Ishikawa (cell line): ENCODE measurements at regions not wholly inside any gene's neighbourhood (a gene's known extent, or its start where the extent isn't known, plus 50 kb on each side); places are given as distances from the start of the nearest gene placed in this dataset.

ENCODE experiments used
- CEBPB ChIP-seq: IDR thresholded peaks from 2 replicates; pipeline ENCODE4 v1.6.1; 2012
- CREB1 ChIP-seq: IDR thresholded peaks from 2 replicates; pipeline ENCODE4 v1.6.1; 2012; ENCODE audit warnings: low read depth
- EGR1 ChIP-seq: IDR thresholded peaks from 2 replicates; pipeline ENCODE4 v1.6.1; 2012
- EP300 ChIP-seq: IDR thresholded peaks from 2 replicates; pipeline ENCODE4 v1.6.1; 2012; ENCODE audit warnings: borderline replicate concordance
- FOXM1 ChIP-seq: IDR thresholded peaks from 2 replicates; pipeline ENCODE4 v1.6.1; 2012; ENCODE audit warnings: low read depth, borderline replicate concordance
- MAX ChIP-seq: IDR thresholded peaks from 2 replicates; pipeline ENCODE4 v1.6.1; 2012
- NFIC ChIP-seq: IDR thresholded peaks from 2 replicates; pipeline ENCODE4 v1.6.1; 2012
- RAD21 ChIP-seq: IDR thresholded peaks from 2 replicates; pipeline ENCODE4 v1.6.1; 2012; ENCODE audit warnings: low read depth
- REST ChIP-seq: IDR thresholded peaks from 2 replicates; pipeline ENCODE4 v1.6.1; 2012; ENCODE audit warnings: low read depth, mild to moderate bottlenecking
- TAF1 ChIP-seq: IDR thresholded peaks from 2 replicates; pipeline ENCODE4 v1.6.1; 2012; ENCODE audit warnings: low read depth, mild to moderate bottlenecking

GRCh38 chr18:77464917-77465316 lies 215.3 kb downstream of the GALR1 start:
- no peak for TF ChIP-seq CREB1
- TF ChIP-seq REST: no peak
- TF ChIP-seq MAX: no peak
- TF ChIP-seq CEBPB: no peak
- TF ChIP-seq TAF1: no peak
- no peak for TF ChIP-seq EP300
- no peak for TF ChIP-seq NFIC
- no peak for TF ChIP-seq FOXM1
- no peak for TF ChIP-seq RAD21
- TF ChIP-seq EGR1: no peak
